ENCODE measurements at regions not wholly inside any gene's neighbourhood (a gene's known extent, or its start where the extent isn't known, plus 50 kb on each side); places are given as distances from the start of the nearest gene placed in this dataset.

- TF ChIP-seq CTCF (conservative IDR thresholded peaks at IDR 0.05 in 1 of 2, IDR thresholded peaks at IDR 0.05 in 1 of 2; ENCODE audit: low read depth in 1 of 2, low read length in 2 of 2) (no peak), EZH2 (IDR thresholded peaks at IDR 0.05; ENCODE audit: low read length, missing control alignments) (no peak)
These were observed 203.3 kb downstream of the KCNN2 start for GRCh38 chr5:114565139-114565538.

All from fibroblast of lung (primary cell).